HG02610 (cell line): ENCODE measurements at regions not wholly inside any gene's neighbourhood (a gene's known extent, or its start where the extent isn't known, plus 50 kb on each side); places are given as distances from the start of the nearest gene placed in this dataset.
"Not testable (repeated sequence)": the region's sequence is repeated elsewhere in the genome, so short reads cannot be mapped to it uniquely, and the experiment has no call there.

Experiments
- ATAC-seq: cut with Tn5 transposase; IDR thresholded peaks from one replicate; pipeline ENCODE4 v1.9.1; 2021; ENCODE audit warnings: mild to moderate bottlenecking, moderate library complexity; ENCODE audit not compliant: unreplicated experiment

DNA sequence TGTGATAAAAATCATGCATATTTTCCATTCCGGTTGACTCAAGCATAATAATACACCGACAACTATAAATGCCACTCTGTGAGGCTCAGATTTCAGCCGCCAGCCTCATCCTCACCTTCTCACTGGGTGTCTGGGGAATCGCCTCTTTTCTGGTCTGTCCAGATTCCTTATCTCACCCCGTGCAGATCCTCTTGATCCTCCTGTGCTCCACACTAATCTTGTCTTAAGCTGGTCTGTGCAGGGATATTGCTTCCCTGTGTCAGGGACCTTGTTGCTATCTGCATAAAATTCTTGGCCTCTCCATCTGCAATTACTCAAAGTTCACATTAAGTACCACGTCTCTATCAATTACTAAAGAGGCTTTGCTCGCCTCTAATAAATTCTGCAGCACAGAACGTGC is 116.6 kb upstream of the SPACA7 start:
- ATAC-seq, result no peak

GRCh38 chr13:112260108-112261055 is 115.8 kb upstream of the SPACA7 start:
- ATAC-seq, result no peak

DNA sequence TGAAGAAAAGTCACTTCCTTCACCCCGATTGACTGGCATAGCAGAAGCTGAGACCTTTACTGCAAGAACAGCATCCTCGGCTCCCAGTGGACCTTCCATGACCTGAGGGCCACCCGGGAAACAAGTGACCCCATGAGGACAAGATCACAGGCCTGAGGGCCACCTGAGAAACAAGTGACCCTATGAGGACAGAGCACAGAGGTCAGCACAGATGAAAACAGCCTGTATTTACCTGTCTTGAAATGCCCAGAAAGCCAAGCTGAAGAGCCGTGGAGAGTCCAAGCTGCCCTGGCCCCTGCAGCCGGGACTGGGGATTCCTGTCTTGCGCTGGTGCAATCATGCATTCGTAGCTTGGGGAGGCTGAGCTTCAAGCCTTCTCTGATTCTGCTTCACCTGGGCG is 114.2 kb upstream of the SPACA7 start:
- no peak for ATAC-seq

GRCh38 chr13:112263152-112263551 is 113.0 kb upstream of the SPACA7 start:
- no peak for ATAC-seq

DNA sequence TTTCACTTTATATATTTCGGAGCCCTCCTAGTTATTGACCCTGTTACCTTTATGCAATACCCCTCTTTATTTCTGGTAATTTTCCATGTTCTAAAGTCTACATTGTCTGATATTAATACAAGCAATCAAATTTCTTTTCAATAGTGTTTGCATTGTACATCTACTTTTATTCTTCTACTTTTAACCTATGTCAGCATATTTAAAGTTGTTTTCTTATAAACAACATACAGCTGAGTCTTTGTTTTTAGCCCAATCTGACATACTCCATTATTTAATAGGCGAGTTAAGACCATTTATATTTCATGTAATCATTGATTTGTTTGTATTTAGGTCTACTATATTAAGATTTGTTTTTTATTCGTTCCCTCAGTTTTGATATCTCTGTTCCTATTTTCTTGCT is 108.5 kb upstream of the SPACA7 start:
- no peak for ATAC-seq

GRCh38 chr13:112270951-112271350 is 105.2 kb upstream of the SPACA7 start:
- ATAC-seq, result peak; percentile 50

- ATAC-seq, result not testable (repeated sequence)
These were observed 89.4 kb upstream of the SPACA7 start for GRCh38 chr13:112286733-112287132.

- ATAC-seq, result no peak
These were observed 55.9 kb upstream of the SPACA7 start for GRCh38 chr13:112320303-112320702.

GRCh38 chr13:112322557-112322956 is 53.6 kb upstream of the SPACA7 start:
- no peak for ATAC-seq

- no peak for ATAC-seq
These were observed 52.0 kb upstream of the SPACA7 start for GRCh38 chr13:112324116-112324515.

DNA sequence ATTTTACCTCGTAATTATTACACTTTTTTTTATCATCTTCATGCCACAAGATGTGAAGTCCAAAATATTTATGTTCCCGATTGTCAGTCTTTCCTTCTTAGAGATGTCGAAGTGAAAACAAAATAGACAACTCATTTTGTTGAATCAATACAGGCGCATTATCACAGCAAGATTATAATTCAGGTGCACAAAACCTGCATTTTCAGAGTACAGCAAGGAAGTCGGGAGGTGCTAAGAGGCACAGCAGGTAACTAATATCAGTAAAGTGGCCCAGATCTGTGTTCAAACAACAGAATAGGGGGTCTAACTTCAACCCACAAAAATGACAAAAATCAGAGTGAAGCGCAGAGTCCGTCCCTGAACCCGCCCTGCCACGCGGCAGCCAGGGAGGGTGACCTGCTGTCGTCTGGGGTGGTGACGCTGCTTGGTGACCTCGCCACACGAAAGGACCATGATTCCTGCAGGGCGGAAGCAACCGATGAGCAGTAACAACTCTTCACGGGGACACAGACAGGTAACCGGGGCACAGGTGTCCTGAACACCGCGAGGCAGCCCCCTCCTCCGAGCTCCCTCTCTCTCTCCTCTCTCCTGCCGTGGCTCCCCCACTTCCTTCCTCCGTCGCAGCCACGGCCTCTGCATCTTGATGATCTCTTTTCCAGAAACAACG is 50.9 kb upstream of the SPACA7 start:
- ATAC-seq, result no peak

DNA sequence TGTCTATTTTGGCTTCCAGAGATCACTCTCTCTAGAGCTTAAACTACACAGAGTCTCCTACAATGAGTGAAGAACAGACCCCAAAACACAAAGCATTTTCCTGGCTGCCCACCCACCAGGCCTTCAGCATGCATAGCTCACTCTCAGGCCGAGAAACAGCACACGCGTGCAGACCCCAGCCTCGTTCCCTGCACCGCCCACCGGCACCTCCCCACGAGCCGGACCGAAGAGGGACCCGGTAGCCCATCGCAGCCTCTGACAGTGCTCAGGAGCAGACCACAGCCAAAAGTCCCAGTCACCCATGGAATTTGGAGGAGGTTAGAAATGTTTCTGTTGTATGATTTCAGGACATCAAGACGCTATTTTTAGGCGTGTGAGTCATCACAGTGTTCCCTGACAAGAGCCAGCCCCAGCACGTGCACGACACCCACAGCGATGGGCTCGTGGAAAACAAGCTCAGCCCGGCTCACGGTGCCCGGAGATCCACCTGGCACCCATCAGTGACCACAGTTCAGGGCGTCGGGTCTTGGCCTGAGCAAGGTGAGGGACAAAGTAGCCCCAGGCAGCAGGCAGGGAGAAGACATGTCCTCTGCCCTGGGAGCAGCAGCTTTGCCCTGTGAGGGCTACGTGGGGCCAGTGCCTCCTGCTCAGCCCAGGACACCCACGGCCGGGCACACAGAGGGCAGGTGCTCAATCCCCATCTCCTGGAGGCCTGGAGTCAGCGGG is 50.1 kb upstream of the SPACA7 start:
- no peak for ATAC-seq
